GM21723 (cell line): ENCODE measurements at regions not wholly inside any gene's neighbourhood (a gene's known extent, or its start where the extent isn't known, plus 50 kb on each side); places are given as distances from the start of the nearest gene placed in this dataset.

Source experiments
- ATAC-seq: cut with Tn5 transposase; IDR thresholded peaks from one replicate; pipeline ENCODE4 v1.9.1; 2021; ENCODE audit warnings: mild to moderate bottlenecking, moderate library complexity; ENCODE audit not compliant: unreplicated experiment

- no peak for ATAC-seq
These were observed 130.5 kb upstream of the MCTP2 start for GRCh38 chr15:94100863-94101262.

GRCh38 chr15:94099574-94099960 lies 131.8 kb upstream of the MCTP2 start:
- ATAC-seq: no peak

- no peak for ATAC-seq
These were observed 132.3 kb upstream of the MCTP2 start for GRCh38 chr15:94098921-94099573.

- no peak for ATAC-seq
These were observed 133.8 kb upstream of the MCTP2 start for GRCh38 chr15:94097552-94097951.

GRCh38 chr15:94094310-94094709 lies 137.1 kb upstream of the MCTP2 start:
- ATAC-seq: no peak

DNA sequence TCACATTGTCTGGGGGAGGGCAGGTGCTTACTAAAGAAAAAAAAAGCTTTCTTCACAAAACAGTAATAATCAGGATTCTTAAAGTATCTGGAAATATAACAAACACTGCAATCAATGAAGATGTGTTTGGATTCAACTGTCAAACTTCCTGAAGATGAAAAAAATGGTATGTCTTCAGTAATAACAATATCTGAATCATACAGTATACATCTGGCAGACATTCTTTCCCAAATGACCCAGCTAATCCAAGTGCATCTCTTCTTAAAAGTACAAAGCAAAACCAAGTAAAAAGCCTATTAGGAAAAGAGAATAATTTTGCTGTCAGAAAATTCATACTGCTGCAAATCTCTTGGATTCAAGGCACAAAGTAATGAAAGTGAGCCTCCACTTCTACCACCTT lies 145.0 kb upstream of the MCTP2 start:
- no peak for ATAC-seq

GRCh38 chr15:94083467-94084052 lies 147.8 kb upstream of the MCTP2 start:
- no peak for ATAC-seq

- ATAC-seq: no peak
These were observed 149.5 kb upstream of the MCTP2 start for GRCh38 chr15:94081829-94082228.

GRCh38 chr15:94080989-94081605 lies 150.3 kb upstream of the MCTP2 start:
- ATAC-seq: no peak

DNA sequence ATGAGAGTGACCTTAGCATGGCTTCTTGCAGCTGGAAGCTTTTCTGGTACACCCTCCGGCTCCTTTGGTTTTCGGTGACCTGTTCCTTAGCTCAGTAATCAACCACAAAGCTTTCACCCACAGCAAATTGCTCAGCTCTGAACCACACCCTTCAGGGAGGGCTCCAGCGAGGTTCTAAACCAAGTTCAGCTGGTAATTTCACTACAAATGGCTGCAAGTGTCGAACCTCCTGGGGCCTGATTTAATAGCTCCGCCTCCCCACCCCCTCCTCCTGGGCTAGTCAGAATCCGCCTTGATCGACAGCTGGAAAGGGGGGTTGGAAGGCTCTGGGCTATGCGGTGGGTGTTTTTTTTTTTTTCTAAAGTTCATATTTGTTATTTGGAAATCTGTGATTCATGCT lies 150.9 kb upstream of the MCTP2 start:
- ATAC-seq: no peak

GRCh38 chr15:94079968-94080367 lies 151.4 kb upstream of the MCTP2 start:
- no peak for ATAC-seq

DNA sequence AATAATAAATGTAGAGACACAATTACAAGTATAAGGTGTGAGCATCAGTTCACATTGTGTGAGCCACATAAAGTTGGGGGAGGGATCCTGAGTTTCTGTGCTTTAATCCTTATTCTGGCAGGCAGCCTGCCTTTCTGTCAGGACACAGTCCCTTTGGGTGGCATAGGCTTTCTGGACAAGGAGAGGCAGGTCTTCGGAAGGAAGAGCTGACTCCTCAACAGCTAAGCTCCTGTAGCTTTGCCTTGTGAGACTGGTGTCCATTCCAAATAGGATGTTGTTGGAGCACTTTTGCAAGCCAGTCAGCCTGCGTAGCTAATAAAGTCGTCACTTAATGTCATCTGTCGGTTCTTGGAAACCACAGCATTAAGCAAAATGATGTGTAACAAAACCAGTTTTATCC lies 151.9 kb upstream of the MCTP2 start:
- ATAC-seq: no peak

GRCh38 chr15:94077938-94078337 lies 153.4 kb upstream of the MCTP2 start:
- no peak for ATAC-seq

DNA sequence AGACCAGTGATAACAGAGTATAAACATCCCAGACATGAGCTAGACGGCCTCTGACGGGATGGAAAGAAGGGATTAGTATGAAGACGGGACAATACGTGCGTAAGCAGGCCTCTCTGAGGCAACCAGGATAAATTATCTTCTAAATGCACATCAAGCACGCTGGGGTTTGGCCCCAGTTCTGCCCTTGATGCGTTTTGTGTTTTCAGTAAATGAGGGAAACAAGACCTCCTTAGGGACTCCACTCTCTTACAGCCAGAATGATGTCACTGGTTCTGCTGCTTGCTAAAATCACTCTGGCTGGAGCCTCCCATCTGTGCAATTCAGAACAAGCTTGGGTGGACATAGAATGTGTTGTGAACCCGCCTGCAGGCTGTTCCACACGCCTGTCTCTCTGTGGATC lies 156.0 kb upstream of the MCTP2 start:
- no peak for ATAC-seq

DNA sequence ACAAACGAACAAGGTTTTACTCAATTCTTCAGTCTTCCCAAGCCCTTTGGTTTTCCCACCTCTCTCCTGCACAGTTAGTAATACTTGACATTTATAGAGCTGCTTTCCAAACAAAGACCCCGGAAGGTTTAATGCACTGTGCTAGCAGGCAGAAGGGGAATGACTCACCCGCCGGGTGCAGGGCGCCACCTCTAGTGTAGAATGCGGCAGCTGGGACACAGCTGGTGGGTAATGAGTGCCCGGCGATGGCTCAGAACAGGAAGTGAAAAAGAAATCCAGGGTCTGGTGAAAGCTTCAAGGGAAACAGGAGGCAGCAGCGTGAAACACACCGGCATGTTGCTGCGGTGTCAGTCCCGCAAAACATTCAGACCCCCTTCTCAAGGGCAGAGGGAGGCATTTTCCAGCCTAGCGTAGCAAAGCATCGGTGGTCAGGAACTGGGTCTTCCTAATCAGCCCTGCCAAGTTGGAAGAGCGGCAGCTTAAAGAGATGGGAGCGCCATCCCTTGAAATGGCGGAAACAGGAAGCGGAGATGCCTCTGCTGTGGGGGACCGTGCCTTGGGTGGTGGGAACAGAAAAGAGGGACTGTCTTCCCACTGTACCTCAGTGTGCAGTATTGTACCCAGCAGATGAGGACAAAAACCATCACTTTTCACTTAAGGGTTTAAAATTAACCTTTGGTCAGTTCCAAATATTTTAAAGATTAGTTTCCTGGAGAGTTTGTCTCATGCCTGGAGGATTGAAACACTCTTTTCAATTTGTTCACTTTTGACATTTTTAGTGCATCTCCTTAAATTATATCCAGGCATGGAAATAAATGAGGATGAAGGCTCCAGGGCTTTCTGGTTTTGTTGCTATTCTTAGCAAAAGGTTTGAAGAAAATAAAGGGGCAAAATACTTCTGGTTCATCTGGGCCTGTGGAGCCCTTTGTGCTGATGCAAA lies 160.7 kb upstream of the MCTP2 start:
- ATAC-seq: no peak

GRCh38 chr15:94069844-94070243 lies 161.5 kb upstream of the MCTP2 start:
- no peak for ATAC-seq

- no peak for ATAC-seq
These were observed 164.6 kb upstream of the MCTP2 start for GRCh38 chr15:94066811-94067210.

DNA sequence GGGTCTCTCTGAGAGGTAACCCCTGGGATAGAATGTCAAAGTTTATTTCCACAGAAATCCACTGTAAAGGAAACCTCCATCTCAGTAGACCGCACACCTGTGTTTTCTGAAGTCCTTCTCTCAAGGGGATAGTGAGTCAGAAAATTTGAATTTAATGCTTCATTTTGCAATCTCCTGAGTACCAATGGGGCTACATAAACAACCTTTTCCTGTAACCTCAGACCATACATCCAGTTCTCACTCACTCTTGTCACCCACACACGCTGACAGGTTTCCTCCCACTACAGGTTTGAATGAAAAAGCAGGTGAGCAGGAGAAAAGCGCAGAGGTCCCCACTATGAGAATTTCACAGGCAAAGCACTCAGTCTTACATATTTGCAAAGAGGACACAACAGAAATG lies 165.3 kb upstream of the MCTP2 start:
- ATAC-seq: no peak

- no peak for ATAC-seq
These were observed 166.6 kb upstream of the MCTP2 start for GRCh38 chr15:94064676-94065313.

DNA sequence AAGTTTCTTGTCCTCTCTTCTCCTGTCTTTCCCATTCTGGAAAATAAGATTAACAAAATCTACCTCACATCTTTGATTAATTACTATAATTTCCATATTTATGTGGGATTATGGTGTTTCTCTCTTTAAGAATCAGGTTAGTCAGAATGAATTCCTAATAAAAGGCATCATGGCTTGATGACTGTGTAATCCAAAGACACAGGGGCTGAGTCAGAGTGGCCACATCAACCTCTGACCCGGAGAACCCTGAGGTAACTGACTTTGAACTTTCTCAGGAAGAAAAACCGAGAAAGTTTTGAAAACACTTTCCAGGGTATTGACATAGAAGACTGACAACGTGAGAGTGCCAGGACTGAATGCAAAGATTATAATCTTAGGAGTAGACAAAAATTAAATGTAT lies 170.3 kb upstream of the MCTP2 start:
- no peak for ATAC-seq

GRCh38 chr15:94059013-94059587 lies 172.3 kb upstream of the MCTP2 start:
- no peak for ATAC-seq
